NOMO-1 treated with DMSO at 0.1 percent for 48 hours (cell line): ENCODE measurements at regions not wholly inside any gene's neighbourhood (a gene's known extent, or its start where the extent isn't known, plus 50 kb on each side); places are given as distances from the start of the nearest gene placed in this dataset.
A peak's percentile ranks its signal among the peaks of the same experiment; 100 is the strongest.
"Not testable (repeated sequence)": the region's sequence is repeated elsewhere in the genome, so short reads cannot be mapped to it uniquely, and the experiment has no call there.

Experiments used
- DNase-seq: peaks from one replicate; lab custom pipeline; 2025; ENCODE audit not compliant: unreplicated experiment; lab: John Stamatoyannopoulos, UW

- no peak for DNase-seq
These were observed 58.5 kb upstream of the DHRS4 start for GRCh38 chr14:23895053-23895419.

GRCh38 chr14:23895480-23895879 lies 58.1 kb upstream of the DHRS4 start:
- DNase-seq, result no peak

GRCh38 chr14:23896609-23897153 lies 56.9 kb upstream of the DHRS4 start:
- peak; percentile 5 for DNase-seq

GRCh38 chr14:23897291-23897690 lies 56.3 kb upstream of the DHRS4 start:
- not testable (repeated sequence) for DNase-seq

- not testable (repeated sequence) for DNase-seq
These were observed 55.2 kb upstream of the DHRS4 start for GRCh38 chr14:23898359-23898758.

GRCh38 chr14:23899788-23900187 lies 53.8 kb upstream of the DHRS4 start:
- DNase-seq, result no peak

- no peak for DNase-seq
These were observed 50.1 kb upstream of the DHRS4 start for GRCh38 chr14:23903442-23903841.
